ENCODE measurements at regions not wholly inside any gene's neighbourhood (a gene's known extent, or its start where the extent isn't known, plus 50 kb on each side); places are given as distances from the start of the nearest gene placed in this dataset.
"Not testable (repeated sequence)": the region's sequence is repeated elsewhere in the genome, so short reads cannot be mapped to it uniquely, and the experiment has no call there.

- DNase-seq, result no peak
These were observed 816.2 kb downstream of the CDH11 start for GRCh38 chr16:64305663-64306062.

GRCh38 chr16:64304951-64305350 is 816.9 kb downstream of the CDH11 start:
- DNase-seq, result no peak

- DNase-seq, result no peak
These were observed 817.5 kb downstream of the CDH11 start for GRCh38 chr16:64304396-64304795.

GRCh38 chr16:64297863-64298600 is 823.8 kb downstream of the CDH11 start:
- no peak for DNase-seq

GRCh38 chr16:64295466-64295865 is 826.4 kb downstream of the CDH11 start:
- no peak for DNase-seq

GRCh38 chr16:64292953-64293352 is 828.9 kb downstream of the CDH11 start:
- DNase-seq, result peak in 1 of 3 donors; percentile 31

GRCh38 chr16:64292161-64292560 is 829.7 kb downstream of the CDH11 start:
- no peak for DNase-seq

GRCh38 chr16:64290461-64290860 is 831.4 kb downstream of the CDH11 start:
- no peak for DNase-seq

GRCh38 chr16:64287655-64288528 is 834.0 kb downstream of the CDH11 start:
- DNase-seq, result no peak

- no peak for DNase-seq
These were observed 839.7 kb downstream of the CDH11 start for GRCh38 chr16:64282181-64282580.

GRCh38 chr16:64280317-64280716 is 841.5 kb downstream of the CDH11 start:
- no peak for DNase-seq

GRCh38 chr16:64278196-64278595 is 843.7 kb downstream of the CDH11 start:
- no peak for DNase-seq

- no peak for DNase-seq
These were observed 845.2 kb downstream of the CDH11 start for GRCh38 chr16:64276646-64277045.

- DNase-seq, result no peak
These were observed 849.8 kb downstream of the CDH11 start for GRCh38 chr16:64272028-64272427.

- no peak for DNase-seq
These were observed 852.1 kb downstream of the CDH11 start for GRCh38 chr16:64269756-64270155.

- DNase-seq, result no peak
These were observed 856.1 kb downstream of the CDH11 start for GRCh38 chr16:64265756-64266155.

- DNase-seq, result not testable (repeated sequence)
These were observed 861.0 kb downstream of the CDH11 start for GRCh38 chr16:64260631-64261401.

GRCh38 chr16:64254443-64255367 is 867.2 kb downstream of the CDH11 start:
- no peak for DNase-seq

GRCh38 chr16:64253525-64253924 is 868.3 kb downstream of the CDH11 start:
- no peak for DNase-seq

- DNase-seq, result no peak
These were observed 868.8 kb downstream of the CDH11 start for GRCh38 chr16:64253096-64253495.

GRCh38 chr16:64251742-64252141 is 870.1 kb downstream of the CDH11 start:
- DNase-seq, result peak; percentile 11 to 32 (median 13)

Measured in muscle of back (tissue), 3 donors.